DMS114 treated with DMSO at 0.1 percent for 48 hours (cell line): ENCODE measurements at regions not wholly inside any gene's neighbourhood (a gene's known extent, or its start where the extent isn't known, plus 50 kb on each side); places are given as distances from the start of the nearest gene placed in this dataset.
"Not testable (repeated sequence)": the region's sequence is repeated elsewhere in the genome, so short reads cannot be mapped to it uniquely, and the experiment has no call there.

Source experiments
- DNase-seq: peaks from one replicate; lab custom pipeline; 2025; ENCODE audit not compliant: unreplicated experiment; lab: John Stamatoyannopoulos, UW

- DNase-seq, result no peak
Measured at GRCh38 chr5:91830361-91830953, 447.3 kb upstream of the ARRDC3 start.

GRCh38 chr5:91825618-91826017 lies 442.5 kb upstream of the ARRDC3 start:
- DNase-seq, result no peak

- no peak for DNase-seq
Measured at GRCh38 chr5:91824406-91824805, 441.3 kb upstream of the ARRDC3 start.

GRCh38 chr5:91820874-91821273 lies 437.8 kb upstream of the ARRDC3 start:
- no peak for DNase-seq

GRCh38 chr5:91816681-91817080 lies 433.6 kb upstream of the ARRDC3 start:
- DNase-seq, result no peak

GRCh38 chr5:91797576-91797975 lies 414.5 kb upstream of the ARRDC3 start:
- DNase-seq, result no peak

- no peak for DNase-seq
Measured at GRCh38 chr5:91794856-91795548, 411.9 kb upstream of the ARRDC3 start.

GRCh38 chr5:91794455-91794854 lies 411.3 kb upstream of the ARRDC3 start:
- DNase-seq, result no peak

- no peak for DNase-seq
Measured at GRCh38 chr5:91787718-91788117, 404.6 kb upstream of the ARRDC3 start.

GRCh38 chr5:91777671-91778070 lies 394.6 kb upstream of the ARRDC3 start:
- no peak for DNase-seq

- no peak for DNase-seq
Measured at GRCh38 chr5:91776249-91776648, 393.1 kb upstream of the ARRDC3 start.

- DNase-seq, result no peak
Measured at GRCh38 chr5:91770400-91770799, 387.3 kb upstream of the ARRDC3 start.

- not testable (repeated sequence) for DNase-seq
Measured at GRCh38 chr5:91757383-91757782, 374.3 kb upstream of the ARRDC3 start.

GRCh38 chr5:91754990-91755389 lies 371.9 kb upstream of the ARRDC3 start:
- no peak for DNase-seq

GRCh38 chr5:91744470-91744869 lies 361.4 kb upstream of the ARRDC3 start:
- not testable (repeated sequence) for DNase-seq

- DNase-seq, result no peak
Measured at GRCh38 chr5:91742550-91742949, 359.4 kb upstream of the ARRDC3 start.

GRCh38 chr5:91741764-91742505 lies 358.8 kb upstream of the ARRDC3 start:
- DNase-seq, result no peak

GRCh38 chr5:91730026-91730425 lies 346.9 kb upstream of the ARRDC3 start:
- no peak for DNase-seq

GRCh38 chr5:91727463-91727862 lies 344.3 kb upstream of the ARRDC3 start:
- DNase-seq, result no peak

GRCh38 chr5:91722736-91723467 lies 339.8 kb upstream of the ARRDC3 start:
- no peak for DNase-seq

- no peak for DNase-seq
Measured at GRCh38 chr5:91712718-91713117, 329.6 kb upstream of the ARRDC3 start.

GRCh38 chr5:91707521-91707841 lies 324.4 kb upstream of the ARRDC3 start:
- DNase-seq, result no peak
